ENCODE measurements at regions not wholly inside any gene's neighbourhood (a gene's known extent, or its start where the extent isn't known, plus 50 kb on each side); places are given as distances from the start of the nearest gene placed in this dataset.

GRCh38 chr18:26637983-26638382 lies 89.6 kb upstream of the KCTD1 start:
- H3K36me3 ChIP-seq, result no peaks in the 10 kb centered on the region
- DNase-seq (ENCODE audit: low spot score in 2 of 2), result no peak
- no peaks in the 10 kb centered on the region for H3K27me3 ChIP-seq
- 92% methylated on average over 2 of the region's 2 CpGs for whole genome bisulfite sequencing
- no peak overlapping the region for H3K4me3 ChIP-seq
- H3K27ac ChIP-seq, result no peak overlapping the region
- H3K9me3 ChIP-seq, result no peaks in the 10 kb centered on the region
- no peak for TF ChIP-seq EP300 (IDR thresholded peaks at IDR 0.05)
- no peak for TF ChIP-seq CTCF (IDR thresholded peaks at IDR 0.05)
- TF ChIP-seq POLR2A (IDR thresholded peaks at IDR 0.05), result no peak
- TF ChIP-seq POLR2AphosphoS5 (IDR thresholded peaks at IDR 0.05), result no peak
- H3K4me1 ChIP-seq, result peaks cover 3% of the 10 kb centered on the region

GRCh38 chr18:26637324-26637723 lies 89.0 kb upstream of the KCTD1 start:
- Histone ChIP-seq H3K9me3 (no peaks in the 10 kb centered on the region), H3K27me3 (no peaks in the 10 kb centered on the region), H3K4me3 (no peak overlapping the region), H3K36me3 (no peaks in the 10 kb centered on the region), H3K4me1 (peaks cover 3% of the 10 kb centered on the region), H3K27ac (no peak overlapping the region)
- no peak for DNase-seq (ENCODE audit: low spot score in 2 of 2)
- 77% methylated on average over 8 of the region's 8 CpGs for WGBS
- TF ChIP-seq CTCF (IDR thresholded peaks at IDR 0.05) (no peak), POLR2AphosphoS5 (IDR thresholded peaks at IDR 0.05) (no peak), EP300 (IDR thresholded peaks at IDR 0.05) (no peak), POLR2A (IDR thresholded peaks at IDR 0.05) (no peak)

GRCh38 chr18:26635466-26635865 lies 87.1 kb upstream of the KCTD1 start:
- TF ChIP-seq POLR2A (IDR thresholded peaks at IDR 0.05), result no peak
- TF ChIP-seq EP300 (IDR thresholded peaks at IDR 0.05), result no peak
- TF ChIP-seq CTCF (IDR thresholded peaks at IDR 0.05), result no peak
- TF ChIP-seq POLR2AphosphoS5 (IDR thresholded peaks at IDR 0.05), result no peak
- H3K36me3 ChIP-seq, result no peaks in the 10 kb centered on the region
- peaks cover 3% of the 10 kb centered on the region for H3K4me1 ChIP-seq
- no peak overlapping the region for H3K4me3 ChIP-seq
- H3K9me3 ChIP-seq, result no peaks in the 10 kb centered on the region
- H3K27ac ChIP-seq, result no peak overlapping the region
- H3K27me3 ChIP-seq, result no peaks in the 10 kb centered on the region
- 51% methylated on average over 3 of the region's 4 CpGs for WGBS
- no peak for DNase-seq (ENCODE audit: low spot score in 2 of 2)

- Histone ChIP-seq H3K9me3 (no peaks in the 10 kb centered on the region), H3K27me3 (no peaks in the 10 kb centered on the region), H3K4me1 (peaks cover 3% of the 10 kb centered on the region), H3K4me3 (no peak overlapping the region), H3K36me3 (no peaks in the 10 kb centered on the region), H3K27ac (no peak overlapping the region)
- WGBS, result 72% methylated on average over 4 of the region's 4 CpGs
- no peak for DNase-seq (ENCODE audit: low spot score in 2 of 2)
- no peak for TF ChIP-seq POLR2A (IDR thresholded peaks at IDR 0.05)
- TF ChIP-seq POLR2AphosphoS5 (IDR thresholded peaks at IDR 0.05), result no peak
- TF ChIP-seq CTCF (IDR thresholded peaks at IDR 0.05), result no peak
- no peak for TF ChIP-seq EP300 (IDR thresholded peaks at IDR 0.05)
Measured at GRCh38 chr18:26634631-26635030, 86.3 kb upstream of the KCTD1 start.

GRCh38 chr18:26631135-26631534 lies 82.8 kb upstream of the KCTD1 start:
- H3K9me3 ChIP-seq, result no peaks in the 10 kb centered on the region
- DNase-seq (ENCODE audit: low spot score in 2 of 2), result no peak
- TF ChIP-seq POLR2AphosphoS5 (IDR thresholded peaks at IDR 0.05) (no peak), EP300 (IDR thresholded peaks at IDR 0.05) (no peak), CTCF (IDR thresholded peaks at IDR 0.05) (no peak), POLR2A (IDR thresholded peaks at IDR 0.05) (no peak)
- peaks cover 3% of the 10 kb centered on the region for H3K4me1 ChIP-seq
- H3K4me3 ChIP-seq, result no peak overlapping the region
- H3K27me3 ChIP-seq, result no peaks in the 10 kb centered on the region
- H3K36me3 ChIP-seq, result no peaks in the 10 kb centered on the region
- H3K27ac ChIP-seq, result no peak overlapping the region
- WGBS, result 0% methylated on average over 1 of the region's 1 CpG
